Left renal pelvis (tissue), 4 donors: ENCODE measurements at regions not wholly inside any gene's neighbourhood (a gene's known extent, or its start where the extent isn't known, plus 50 kb on each side); places are given as distances from the start of the nearest gene placed in this dataset.

Experiments used
- DNase-seq, 4 donors: peaks; one replicate each; pipeline ENCODE4 v3.0.0-alpha.2; 2013; ENCODE audit warnings: low read depth in 4 of 4, low spot score in 3 of 4

DNA sequence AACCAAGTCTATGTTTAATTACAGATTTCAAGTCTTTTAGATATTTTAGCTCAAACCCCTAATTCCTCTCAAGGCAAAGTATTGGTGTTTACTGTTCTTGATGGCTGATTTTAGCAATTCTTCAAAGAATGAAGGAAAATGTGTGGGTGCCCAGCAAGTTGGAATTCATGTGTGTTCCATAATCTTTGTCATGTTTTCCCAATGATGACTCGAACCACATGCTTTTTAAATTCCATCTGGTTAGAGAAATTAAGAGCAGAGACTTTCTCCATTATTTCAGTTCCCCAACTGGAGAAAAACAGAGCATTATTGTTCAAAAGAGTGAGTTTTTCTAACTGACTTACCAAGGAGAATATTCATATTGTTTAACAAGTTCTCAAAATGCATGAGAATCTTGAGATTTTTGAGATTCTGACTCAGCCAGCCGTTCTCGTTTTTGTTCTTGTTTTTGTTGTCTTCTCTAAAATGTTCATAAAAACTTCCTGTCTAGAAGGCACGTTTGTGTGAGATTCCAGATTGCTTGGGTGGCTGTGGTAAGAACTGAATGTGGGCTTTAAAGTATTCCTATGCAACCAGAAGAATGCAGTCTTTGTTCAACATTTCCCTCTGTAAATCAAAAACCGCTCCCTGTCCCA is 404.7 kb downstream of the IRS2 start:
- DNase-seq, result no peak

DNA sequence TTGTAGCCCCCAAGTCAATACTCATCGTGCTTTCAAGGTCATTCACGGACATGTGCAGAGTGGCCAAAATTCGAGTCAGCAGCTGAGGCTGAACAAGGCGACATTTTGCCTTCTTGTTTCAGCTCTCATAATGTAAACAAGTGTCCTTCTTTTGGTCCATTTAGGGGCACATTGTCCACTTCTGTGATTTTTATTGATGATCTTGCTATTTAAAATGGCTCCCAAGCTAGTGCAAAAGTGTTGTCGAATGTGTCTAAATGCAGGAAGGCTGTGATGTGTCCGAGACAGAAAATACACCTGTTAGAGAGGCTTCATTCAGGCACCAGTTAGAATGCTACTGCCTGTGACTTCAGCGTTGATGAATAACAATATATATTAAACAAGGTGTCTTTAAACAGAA is 405.9 kb downstream of the IRS2 start:
- DNase-seq, result no peak

DNA sequence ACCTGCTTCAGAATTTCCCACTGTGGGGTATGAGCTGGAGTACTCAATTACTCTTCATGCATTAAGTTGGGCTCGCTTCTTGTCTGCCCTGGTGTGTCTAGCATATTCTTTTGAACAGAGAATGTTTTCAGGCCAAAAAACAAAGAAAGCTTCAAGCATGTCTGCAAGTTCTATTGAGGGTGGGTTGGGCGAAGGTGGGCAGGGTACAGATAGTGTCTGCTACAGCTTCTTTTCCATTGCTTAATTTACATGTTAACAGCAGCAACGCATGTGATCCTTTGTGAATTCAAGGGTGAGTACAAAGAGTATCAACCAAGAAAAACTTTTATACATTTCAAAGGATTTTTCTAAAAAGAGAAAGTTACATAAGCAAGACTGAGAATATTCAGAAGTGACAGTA is 406.5 kb downstream of the IRS2 start:
- no peak for DNase-seq

DNA sequence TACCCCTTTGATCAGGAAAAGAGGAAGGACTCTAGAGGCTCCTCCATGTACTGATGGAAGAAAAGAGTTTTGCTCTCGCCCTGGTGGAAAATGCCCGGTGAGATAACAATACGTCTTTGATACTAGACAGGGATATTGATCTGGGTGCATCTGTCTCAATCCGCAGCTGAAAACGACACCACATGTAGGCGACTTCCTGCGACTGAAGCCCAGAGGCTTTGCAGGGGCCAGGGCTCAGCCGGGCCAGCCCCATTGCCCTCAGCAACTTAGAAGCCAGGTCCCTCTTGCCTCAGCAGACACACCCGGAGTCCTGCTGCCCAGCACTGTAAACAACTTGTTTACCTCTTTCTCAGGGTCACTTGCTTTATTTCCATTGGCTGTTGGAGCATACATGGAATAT is 409.4 kb downstream of the IRS2 start:
- DNase-seq, result no peak

DNA sequence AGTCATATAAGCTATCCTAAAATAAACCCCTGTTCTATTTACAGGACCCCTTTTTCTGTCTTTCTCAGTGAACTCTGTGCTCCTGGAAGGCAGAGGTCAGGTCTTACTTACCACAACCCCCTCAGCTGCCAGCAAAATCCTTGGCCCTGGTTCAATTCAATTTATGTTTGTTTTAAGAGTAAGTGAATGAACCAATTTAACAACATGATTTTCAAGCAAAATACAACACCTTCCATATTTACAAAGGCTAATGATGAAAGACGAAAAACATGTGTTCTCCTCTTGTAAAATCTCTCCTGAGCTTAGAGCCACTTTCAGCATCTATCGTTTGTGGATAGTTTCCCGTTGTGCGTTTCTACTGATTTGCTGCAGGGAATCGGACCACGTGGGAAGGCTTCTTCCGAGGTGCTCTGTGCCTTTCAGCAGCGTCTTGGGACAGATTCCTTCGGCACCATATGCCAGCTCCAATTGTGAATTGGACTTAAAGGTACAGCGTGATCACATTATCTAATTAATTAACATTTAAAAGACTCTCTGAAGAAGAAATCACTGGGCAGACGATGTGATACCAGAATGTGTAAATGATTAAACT is 411.7 kb downstream of the IRS2 start:
- DNase-seq, result no peak

DNA sequence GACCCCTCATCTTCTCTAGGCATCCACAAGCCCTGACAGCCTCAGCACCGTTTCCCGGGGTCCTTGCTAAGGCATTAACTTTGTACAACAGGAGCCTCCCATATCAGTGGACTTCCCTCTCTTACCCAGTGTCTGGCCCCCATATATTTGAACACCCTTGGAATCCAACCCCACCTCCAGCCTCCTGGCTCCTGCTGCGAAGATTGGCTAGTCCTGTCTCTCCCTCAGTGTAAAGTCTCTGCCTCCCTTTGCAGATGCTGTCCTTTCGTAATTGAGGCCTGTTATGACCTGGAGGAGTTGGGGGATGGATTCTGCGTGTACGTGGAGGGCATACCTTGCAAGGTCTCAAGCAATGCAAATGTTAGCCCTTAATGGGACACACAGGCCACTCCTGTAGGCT is 413.7 kb downstream of the IRS2 start:
- DNase-seq, result no peak

DNA sequence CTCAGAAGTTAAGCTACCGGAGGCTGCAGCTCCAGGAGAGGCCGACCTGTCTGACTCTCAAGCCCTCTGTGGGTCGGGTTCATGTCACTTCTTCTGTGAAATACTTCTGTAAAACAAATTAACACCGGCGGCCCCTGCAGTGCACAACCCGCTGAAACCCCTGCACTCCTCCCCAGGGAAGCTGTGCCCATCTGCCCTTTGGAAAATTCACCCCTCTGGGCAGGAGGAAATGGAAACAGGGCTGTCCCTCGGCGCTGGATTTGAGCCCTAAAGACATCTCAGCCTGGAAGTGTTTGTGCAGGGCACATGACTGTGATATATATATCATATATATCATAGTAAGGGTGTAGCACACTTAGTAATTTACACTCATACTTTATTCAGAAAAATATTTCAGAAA is 415.3 kb downstream of the IRS2 start:
- DNase-seq, result no peak

DNA sequence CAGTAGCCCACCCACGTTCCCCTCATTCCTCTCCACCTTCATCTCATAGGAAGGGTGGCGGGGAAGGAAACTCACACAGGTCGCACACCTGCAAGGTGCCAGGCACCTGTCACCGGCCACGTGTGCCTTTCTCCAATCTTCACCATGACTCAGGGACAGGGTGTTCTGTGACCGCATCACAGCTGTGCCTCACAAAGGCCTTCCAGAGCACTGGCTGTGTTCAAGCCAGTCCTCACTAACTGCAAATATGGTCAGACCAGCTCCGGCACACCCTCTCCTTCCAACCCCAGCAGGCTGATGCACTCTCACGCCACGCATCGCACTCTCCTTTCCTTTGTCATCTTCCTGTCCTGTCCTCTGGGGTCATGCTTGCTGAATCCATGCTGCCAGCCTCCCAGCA is 415.9 kb downstream of the IRS2 start:
- DNase-seq, result no peak

DNA sequence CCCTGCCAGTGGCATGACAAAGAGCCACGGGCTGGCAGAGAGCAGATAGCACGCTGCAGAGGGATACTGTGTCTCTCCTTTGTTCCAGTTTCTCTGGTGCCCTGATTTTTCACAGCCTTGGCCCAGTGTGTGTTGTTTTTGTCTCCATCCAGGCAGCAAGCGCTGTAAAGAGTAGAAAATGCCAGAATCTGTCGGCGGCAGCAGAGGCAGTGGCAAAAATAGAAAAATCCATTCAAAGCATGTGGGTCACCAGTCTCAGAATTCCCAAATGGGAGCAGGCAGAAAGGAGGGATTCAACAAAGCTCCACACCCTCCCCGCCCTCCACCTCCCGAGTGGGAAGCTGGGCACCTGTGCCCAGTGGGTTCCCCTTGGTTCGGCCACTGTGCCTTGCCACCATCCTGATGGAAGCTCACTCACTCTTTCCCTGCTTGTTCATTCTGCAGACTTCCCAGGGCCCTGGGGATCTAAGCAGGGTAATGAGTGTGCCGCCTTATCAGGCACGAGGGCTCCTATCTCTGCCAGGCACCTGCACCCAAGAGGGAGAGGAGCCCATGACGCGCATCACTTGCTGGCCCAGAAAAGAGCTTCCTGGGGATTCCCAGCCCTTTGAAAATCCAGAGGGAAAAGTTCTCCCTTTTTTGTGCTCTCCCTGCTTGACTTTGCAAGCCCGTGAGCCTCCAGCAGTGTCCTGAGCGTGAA is 416.9 kb downstream of the IRS2 start:
- DNase-seq, result no peak

DNA sequence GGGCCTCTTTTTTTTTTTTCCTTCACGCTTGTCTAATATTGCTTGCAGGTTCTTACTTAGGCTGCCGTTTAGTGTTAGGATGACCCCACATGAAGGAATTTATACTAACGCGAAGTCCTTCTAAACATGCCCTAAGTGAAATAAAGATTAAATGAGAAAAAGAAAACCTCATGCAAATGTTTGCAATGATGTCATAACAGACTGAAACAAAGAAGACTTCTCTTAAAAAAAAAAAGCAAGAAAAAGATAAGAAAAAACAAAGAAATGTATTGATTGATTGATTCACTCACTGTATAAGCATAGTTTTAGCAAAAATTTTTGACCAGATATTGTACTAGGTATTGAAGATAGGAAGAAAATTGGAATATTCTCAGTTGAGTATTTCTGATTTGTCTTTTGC is 418.2 kb downstream of the IRS2 start:
- DNase-seq, result no peak

DNA sequence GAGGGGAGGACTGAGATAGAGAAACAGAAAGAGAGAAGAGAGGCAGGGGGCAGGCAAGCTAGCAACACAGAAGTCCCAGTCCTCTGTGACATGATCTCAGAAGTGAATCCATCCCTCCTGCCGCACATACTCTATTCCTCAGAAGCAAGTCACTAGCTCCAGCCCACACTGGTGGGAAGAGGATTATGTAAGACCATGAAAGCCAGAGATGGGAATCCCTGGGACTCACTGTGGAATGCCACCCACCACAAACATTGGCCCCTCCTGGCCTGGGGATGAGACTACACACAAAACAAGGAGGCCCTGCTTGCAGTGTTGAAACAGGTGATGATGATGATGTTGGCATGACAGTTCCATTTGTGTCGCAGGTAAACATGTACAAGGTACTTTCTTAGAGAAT is 419.9 kb downstream of the IRS2 start:
- DNase-seq, result no peak

DNA sequence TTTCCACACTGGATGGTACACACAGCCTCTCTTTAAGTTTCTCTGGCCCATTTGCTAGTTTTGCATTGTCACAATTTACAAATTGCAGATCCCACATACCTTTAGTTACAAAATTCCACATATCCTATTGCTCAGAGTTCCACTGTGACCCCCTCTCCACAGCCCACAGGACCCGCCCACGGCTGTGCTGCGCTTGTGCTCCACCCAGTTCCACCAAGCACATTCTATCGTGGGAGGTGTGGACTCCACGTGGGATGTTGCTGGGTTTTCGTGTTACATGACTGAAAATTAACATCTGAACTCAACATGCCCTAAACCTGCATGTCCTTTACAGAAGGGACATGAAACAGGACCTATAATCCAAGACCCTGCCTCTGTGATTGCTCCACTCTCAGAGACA is 423.0 kb downstream of the IRS2 start:
- DNase-seq, result no peak

DNA sequence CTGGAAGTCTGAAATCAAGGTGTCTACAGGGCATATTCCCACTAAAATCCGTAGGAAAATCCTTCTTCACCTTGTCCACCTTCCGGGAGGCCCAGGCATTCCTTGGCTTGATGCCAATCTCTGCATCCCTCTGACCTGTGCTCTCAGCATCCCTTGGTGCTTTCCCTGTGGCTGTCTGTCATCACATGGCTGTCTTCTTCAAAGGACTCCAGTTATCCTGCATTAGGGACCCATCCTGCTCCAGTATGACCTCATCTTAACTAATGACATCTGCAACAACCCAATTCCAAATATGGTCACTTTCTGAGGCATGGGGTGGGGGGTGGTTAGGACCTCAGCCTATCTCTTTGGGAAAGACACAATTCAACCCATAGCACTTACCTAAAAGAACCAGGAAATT is 423.8 kb downstream of the IRS2 start:
- no peak for DNase-seq

DNA sequence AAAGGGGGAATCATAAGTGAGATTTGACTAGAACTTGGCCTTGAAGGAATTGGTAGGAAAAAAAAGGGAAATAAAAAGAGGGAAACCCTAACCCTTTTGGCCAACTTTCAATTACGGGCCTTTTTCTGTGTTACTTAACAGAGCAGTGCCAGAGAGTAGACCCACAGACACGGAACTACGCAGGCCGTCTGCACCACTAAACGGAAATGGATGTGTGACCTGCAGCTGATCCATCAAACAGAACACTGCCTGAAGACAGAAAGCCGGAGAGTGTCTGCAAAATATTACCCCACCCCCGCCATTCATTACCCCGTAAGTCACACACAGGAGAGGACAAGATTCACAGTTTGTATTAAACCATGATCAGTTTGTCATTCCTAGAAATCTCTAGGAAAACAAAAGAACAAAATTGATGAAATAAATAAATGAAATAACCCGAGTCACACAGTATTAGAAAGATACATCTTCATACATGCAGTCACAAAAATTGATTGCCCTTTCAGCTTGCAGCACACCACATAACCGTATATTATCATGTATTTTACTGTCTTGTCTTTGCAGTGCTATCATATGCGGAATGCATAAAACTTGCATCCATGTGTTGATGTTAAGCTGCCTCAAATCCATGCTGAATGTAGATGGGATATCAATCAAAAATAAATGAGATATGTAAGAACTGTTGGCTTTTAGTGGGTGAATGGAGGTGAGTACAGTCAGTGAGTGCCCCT is 424.7 kb downstream of the IRS2 start:
- no peak for DNase-seq

DNA sequence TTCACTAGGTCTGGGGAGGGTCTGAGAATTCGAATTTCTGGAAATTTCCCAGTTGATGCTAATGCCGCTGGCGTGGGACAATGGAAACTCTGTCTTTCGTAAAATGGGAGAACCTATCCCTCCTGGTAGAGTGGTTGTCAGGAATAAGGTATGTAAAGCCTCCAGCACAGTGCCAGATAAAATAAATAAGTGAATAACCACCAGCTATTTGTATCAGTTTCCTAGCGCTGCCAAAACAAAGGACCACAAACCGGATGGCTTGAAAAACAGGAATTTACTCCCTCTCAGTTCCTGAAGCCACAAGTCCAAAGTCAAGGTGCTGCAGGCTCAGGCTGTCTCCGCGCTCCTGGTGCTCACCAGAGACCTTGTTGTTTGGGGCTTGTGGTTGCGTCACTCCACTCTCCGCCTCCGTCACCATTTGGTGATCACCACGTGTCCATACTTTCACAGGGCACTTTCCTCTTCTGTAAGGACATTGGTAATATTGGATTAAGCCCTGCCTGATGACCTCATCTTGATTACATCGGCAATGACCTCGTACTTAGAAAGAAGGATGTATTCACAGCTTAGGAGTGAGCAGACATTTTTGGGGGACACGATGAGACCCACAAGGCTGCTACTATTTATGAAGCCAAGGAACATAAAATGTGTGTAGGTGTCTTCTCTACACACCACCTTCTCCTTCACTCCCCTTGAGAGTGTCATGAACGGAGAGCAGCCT is 428.5 kb downstream of the IRS2 start:
- DNase-seq, result no peak

DNA sequence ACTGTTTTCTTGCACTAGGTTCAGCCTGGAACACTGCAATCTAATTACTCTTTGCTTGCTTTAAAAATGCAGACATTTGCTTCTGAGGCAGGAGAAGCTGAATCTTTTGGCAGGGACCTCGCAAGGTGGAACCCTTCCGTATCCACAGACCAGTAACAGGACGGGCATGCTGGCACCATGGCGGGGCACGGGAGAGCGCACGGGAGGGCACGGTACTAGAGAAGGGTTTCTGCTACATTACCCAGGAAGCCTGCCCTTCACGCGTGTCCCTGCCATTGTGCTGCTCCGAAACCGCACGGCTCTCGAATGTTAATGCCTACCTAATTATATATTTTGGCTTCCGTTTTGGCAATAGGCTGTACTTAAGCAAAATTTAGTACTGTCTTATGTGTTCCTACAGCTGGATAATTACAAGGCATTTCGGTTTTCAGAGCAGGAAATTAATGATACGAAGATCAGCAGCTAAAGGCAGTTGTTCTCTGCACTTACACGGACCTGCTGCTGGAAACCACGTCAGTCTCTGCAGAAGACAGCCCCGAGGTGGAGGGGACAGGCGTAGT is 430.4 kb downstream of the IRS2 start:
- DNase-seq, result no peak

DNA sequence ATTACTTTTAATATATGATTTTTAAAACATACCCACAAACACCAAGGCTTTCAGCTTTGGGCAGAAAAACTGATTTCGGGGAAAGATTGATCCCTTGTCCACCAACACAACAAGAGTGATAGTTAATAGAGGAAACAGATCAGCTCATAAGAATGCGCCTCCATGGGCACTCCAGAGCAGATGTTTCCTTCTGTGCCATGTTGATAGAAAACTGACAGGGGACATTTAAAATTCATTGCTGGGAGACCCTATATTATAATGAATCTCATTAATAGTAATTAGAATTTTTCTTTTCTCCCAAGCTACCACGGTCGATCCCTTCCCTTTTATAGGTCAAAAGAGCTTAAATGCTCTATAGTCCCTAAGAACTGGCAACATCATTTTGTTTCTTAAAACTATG is 431.2 kb downstream of the IRS2 start:
- no peak for DNase-seq

DNA sequence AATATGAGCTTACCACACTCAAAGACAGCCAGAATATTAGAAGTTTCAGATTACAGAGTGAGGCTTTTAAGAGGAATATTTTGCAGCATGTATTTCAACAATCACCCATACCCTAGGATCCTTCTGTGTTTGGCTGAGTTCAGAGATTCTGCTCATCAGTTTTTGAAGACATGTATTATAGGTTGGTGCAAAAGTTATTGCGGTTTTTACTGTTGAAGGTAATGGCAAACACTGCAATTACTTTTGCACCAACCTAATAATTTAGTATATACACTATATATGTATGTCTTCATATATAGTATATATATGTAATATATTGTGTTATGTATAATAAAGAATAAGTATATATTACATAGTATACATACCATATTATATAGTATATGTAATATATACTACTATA is 435.1 kb downstream of the IRS2 start:
- DNase-seq, result no peak

DNA sequence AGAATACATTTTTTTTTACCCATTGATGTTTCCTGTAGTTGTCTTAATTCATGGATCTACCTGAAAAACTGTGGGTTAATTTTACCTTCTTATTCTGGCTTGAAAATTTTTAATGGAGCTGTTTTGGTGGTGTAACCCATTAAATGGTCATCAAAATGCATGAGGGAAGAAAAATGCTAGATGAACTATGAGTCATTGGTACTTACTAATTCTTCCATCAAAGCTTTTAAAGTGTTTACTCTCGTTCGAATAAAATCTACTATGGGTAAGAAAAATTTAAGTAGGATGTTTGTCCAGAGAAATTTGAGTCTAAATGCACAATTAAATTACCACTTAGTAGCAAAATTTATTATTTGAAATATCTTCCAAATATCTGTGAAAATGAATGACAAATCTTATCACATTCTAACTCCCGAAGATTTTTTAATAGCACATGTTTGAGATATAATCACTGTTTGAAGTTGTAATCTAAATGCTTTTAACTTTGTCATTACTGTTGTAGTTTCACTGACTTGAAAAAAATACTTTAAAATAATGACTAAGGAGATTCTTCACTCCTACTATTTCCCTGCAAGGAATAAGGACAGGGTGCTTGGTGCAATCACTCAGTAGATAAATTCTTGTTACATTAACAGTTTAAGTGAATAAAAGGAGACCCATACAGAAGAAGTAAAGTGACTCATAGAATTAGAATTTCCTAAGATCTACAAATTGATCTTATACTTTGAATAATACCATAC is 437.7 kb downstream of the IRS2 start:
- no peak for DNase-seq

DNA sequence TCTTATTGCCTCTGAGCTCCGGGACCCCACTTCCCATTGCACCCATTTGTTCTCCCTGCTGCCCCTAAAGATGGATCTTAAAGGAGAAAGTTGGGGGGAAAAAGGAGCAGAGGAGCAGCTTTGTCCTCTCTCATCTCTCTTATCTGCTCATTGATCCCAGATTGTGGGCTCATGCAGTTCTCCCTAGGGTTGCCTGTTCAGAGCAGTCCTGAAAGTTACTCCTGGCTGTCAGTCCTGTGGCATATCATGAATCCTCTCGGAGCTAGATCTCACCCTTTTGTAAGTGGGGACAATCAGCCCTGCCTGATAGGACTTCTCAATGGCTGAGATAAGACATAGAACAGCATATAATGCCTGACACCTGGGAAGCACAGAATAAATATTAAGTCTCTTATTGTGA is 440.3 kb downstream of the IRS2 start:
- DNase-seq, result no peak
